HG03571 (cell line): ENCODE measurements at regions not wholly inside any gene's neighbourhood (a gene's known extent, or its start where the extent isn't known, plus 50 kb on each side); places are given as distances from the start of the nearest gene placed in this dataset.
"Not testable (repeated sequence)": the region's sequence is repeated elsewhere in the genome, so short reads cannot be mapped to it uniquely, and the experiment has no call there.

Experiments
- ATAC-seq: cut with Tn5 transposase; IDR thresholded peaks from one replicate; pipeline ENCODE4 v1.9.1; 2021; ENCODE audit not compliant: unreplicated experiment

DNA sequence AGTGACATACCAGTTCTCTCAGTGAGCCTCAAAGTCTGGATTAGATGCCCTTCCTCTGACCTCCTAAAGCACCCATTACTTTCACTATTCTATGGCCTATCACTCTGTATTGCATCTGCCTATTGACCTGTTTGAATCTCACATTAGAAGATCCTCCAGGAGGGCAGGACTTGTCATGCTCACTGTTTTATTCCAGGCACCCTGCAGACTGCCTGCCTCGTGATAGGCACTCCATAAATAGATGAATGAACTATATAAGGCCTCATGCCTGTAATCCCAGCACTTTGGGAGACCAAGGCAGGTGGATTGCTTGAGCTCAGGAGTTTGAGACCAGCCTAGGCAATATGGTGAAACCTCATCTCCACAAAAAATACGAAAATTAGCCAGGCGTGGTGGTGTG, 160.1 kb upstream of the CADM1 start:
- no peak for ATAC-seq

DNA sequence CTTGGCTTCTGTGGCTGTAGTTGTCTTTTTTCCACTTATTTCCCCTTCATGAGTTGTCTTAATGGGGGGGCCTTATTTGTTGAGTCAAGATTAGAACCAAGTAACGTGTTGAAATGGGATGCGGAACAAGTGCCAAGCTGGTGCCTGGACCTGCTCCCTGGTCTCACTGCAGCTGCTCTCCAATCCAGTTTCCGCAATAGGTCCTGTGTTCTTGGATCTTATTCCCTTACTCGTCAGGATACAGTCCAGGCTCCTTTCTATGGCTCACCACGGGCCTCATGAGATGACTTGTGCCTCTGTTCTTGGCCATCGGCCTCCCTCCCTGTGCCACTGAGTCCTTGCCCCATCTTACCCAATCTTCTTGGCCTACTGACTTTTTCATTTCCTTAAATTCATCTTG, 159.6 kb upstream of the CADM1 start:
- ATAC-seq, result no peak

DNA sequence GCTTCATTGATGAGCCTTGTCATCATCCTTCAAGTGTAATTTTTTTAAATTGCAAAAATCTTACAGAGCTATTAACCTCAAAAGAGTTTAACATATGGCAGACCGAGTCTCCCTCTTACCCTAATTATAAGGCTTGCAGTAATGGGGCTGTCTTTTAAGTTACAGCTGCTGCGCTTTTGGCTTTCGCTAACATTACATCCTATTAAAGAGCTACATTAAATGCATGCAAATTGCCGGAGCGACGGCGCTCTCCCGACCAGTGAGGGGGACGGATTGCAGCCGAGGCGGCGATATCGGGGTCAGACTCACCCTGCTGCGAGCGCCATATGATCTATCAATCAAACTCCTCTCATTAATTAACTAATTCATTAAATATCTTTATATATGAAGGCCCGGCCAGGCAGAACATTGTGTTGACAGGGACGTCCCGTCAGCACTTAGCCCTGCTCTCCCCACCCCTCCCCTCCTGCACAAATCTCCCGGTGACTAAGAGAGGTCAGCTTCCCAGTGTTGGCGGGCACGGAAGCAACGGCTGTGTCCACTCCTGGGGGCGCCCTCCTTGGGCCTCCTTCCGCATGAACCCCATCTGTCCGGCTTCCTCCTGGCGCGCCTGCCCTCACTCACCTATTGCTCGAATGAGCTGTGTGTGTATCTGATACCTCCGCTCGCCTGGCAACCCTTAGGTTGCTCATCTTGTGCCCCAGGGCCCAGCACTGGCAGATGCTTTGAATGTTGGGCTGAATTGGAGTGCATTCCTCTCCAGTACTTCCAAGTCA, 156.0 kb upstream of the CADM1 start:
- ATAC-seq, result no peak

- ATAC-seq, result no peak
Measured at GRCh38 chr11:115659061-115659963, 155.1 kb upstream of the CADM1 start.

- ATAC-seq, result no peak
Measured at GRCh38 chr11:115657586-115657985, 153.4 kb upstream of the CADM1 start.

- no peak for ATAC-seq
Measured at GRCh38 chr11:115656669-115657068, 152.5 kb upstream of the CADM1 start.

GRCh38 chr11:115656041-115656440, 151.8 kb upstream of the CADM1 start:
- no peak for ATAC-seq

DNA sequence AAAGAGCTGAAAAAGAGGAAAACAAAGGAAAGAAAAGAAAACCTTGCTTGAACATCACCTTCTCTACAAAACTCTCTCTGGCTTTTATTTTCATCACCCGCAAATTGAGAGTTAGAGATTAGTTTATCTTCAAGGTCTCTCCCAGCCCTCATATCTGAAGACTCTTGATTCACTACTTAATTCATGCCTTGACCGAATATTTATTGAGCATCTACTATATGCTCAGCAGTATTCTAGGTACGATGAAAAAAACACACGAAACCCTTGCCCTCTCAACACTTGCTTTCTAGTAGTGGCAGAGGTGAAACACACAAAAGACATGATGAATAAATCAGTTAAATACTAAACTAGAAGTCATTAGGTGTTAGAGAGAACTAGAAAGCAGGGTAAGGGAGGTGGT, 150.6 kb upstream of the CADM1 start:
- no peak for ATAC-seq

- ATAC-seq, result no peak
Measured at GRCh38 chr11:115653926-115654325, 149.7 kb upstream of the CADM1 start.

GRCh38 chr11:115653076-115653475, 148.9 kb upstream of the CADM1 start:
- no peak for ATAC-seq

DNA sequence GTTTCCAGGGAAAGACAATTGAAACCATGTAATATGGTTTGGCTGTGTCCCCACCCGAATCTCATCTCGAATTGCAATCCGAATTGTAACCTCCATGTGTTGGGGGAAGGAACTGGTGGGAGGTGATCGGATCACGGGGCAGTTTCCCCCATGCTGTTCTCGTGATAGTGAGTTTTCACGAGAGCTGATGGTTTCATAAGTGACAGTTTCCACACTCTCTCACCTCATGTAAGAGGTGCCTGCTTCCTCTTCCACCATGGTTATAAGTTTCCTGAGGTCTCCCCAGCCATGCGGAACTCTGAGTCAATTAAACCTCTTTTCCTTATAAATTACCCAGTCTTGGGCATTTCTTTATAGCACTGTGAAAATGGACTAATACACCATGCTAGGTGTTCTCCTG, 148.3 kb upstream of the CADM1 start:
- ATAC-seq, result no peak

- no peak for ATAC-seq
Measured at GRCh38 chr11:115652094-115652493, 147.9 kb upstream of the CADM1 start.

GRCh38 chr11:115649461-115649860, 145.2 kb upstream of the CADM1 start:
- no peak for ATAC-seq

GRCh38 chr11:115645631-115646317, 141.6 kb upstream of the CADM1 start:
- ATAC-seq, result no peak

DNA sequence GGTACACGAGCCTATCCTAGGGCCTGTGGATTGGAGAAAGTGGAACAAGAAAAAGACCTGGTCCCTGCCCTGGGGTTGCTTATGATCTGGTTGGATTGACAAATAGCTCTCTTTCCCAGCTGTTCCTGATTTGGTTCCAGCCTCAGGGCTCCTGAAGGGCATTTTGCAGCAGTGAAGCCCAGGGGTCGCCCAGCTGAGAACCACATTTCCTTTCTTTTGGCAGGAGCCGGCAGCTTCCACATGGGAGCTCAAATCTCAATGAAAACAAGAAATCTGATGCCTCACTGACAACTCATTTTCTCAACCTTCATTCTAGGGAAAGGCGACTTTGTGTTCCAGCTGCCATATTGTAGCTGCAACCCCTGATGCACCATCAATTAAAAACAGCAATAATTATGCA, 140.6 kb upstream of the CADM1 start:
- ATAC-seq, result no peak

DNA sequence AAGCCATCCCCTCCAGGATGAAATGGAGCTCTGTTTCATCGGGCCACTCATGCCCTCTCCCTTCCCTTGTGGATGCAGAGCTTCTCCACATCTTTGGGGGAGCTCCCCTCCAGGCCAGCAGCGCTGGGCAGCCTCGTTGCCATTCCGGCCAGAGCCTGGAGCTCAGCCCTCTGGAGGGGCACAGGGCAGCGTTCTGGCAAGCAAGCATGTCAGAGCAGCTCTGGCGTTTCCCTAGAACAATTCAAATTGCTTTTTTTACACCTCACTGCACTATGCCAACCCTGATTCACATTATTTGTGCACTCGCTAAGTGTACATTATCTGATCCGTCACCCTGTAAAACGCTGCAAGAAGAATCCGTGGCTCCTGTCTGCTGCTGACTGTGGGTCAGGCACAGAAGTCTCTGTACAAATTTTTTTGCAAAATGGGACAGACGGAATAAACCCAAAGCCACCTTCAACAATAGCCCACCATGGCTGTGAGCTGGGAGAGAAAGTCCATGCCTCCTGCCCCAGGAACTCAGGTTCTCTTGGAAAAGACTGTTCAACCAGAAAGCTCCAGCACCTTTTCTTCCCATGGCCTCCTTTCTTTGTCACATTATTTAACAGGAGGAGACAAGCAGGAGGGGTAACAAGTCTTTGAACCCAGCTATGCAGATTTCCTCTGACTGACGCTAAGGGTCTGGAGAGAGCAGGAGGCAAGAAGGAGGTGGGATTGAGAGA, 139.5 kb upstream of the CADM1 start:
- no peak for ATAC-seq

- ATAC-seq, result no peak
Measured at GRCh38 chr11:115642660-115643059, 138.4 kb upstream of the CADM1 start.

GRCh38 chr11:115637599-115638241, 133.5 kb upstream of the CADM1 start:
- no peak for ATAC-seq

- ATAC-seq, result no peak
Measured at GRCh38 chr11:115636753-115637527, 132.7 kb upstream of the CADM1 start.

DNA sequence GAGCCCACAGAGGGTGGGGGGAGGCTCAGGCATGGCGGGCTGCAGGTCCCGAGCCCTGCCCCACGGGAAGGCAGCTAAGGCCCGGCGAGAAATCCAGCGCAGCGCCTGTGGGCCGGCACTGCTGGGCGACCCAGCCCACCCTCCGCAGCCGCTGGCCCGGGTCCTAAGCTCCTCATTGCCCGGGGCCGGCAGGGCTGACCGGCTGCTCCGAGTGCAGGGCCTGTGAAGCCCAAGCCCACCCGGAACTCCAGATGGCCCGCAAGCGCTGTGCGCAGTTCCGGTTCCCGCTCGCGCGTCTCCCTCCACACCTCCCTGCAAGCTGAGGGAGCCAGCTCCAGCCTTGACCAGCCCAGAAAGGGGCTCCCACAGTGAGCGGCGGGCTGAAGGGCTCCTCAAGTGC, 129.8 kb upstream of the CADM1 start:
- ATAC-seq, result not testable (repeated sequence)
